ENCODE measurements at regions not wholly inside any gene's neighbourhood (a gene's known extent, or its start where the extent isn't known, plus 50 kb on each side); places are given as distances from the start of the nearest gene placed in this dataset.
"Not testable (repeated sequence)": the region's sequence is repeated elsewhere in the genome, so short reads cannot be mapped to it uniquely, and the experiment has no call there.

GRCh38 chr2:35204881-35205280 is 1150.7 kb upstream of the CRIM1 start:
- CTCF ChIA-PET, result no interaction called here

GRCh38 chr2:35204323-35204722 is 1151.3 kb upstream of the CRIM1 start:
- DNase-seq (no peak), ATAC-seq (ENCODE audit: low read depth) (no peak)
- TF ChIP-seq CTCF (IDR thresholded peaks at IDR 0.05), result no peak
- Mint-ChIP-seq H3K4me3 (no peak overlapping the region), H3K36me3 (ENCODE audit: low read depth) (no peaks in the 10 kb centered on the region), H3K27ac (no peak overlapping the region), H3K4me1 (no peaks in the 10 kb centered on the region), H3K9me3 (peaks cover 7% of the 10 kb centered on the region), H3K27me3 (no peaks in the 10 kb centered on the region)
- ChIA-PET CTCF (no interaction called here), POLR2A (no interaction called here)
- intact Hi-C loops (cut with micrococcal nuclease), result no loop called here

More at GRCh38 chr2:35204881-35205280, 1150.7 kb upstream of the CRIM1 start:
- no peak for ATAC-seq (ENCODE audit: low read depth)
- intact Hi-C loops (cut with micrococcal nuclease), result no loop called here
- Mint-ChIP-seq H3K4me1 (no peaks in the 10 kb centered on the region), H3K9me3 (peaks cover 4% of the 10 kb centered on the region), H3K36me3 (ENCODE audit: low read depth) (no peaks in the 10 kb centered on the region), H3K27me3 (no peaks in the 10 kb centered on the region), H3K4me3 (no peak overlapping the region), H3K27ac (no peak overlapping the region)
- DNase-seq, result no peak
- POLR2A ChIA-PET, result no interaction called here
- TF ChIP-seq CTCF (IDR thresholded peaks at IDR 0.05), result no peak

GRCh38 chr2:35199298-35199697 is 1156.3 kb upstream of the CRIM1 start:
- ATAC-seq (ENCODE audit: low read depth) (no peak), DNase-seq (no peak)
- Mint-ChIP-seq H3K36me3 (ENCODE audit: low read depth) (no peaks in the 10 kb centered on the region), H3K27ac (no peak overlapping the region), H3K9me3 (peaks cover 7% of the 10 kb centered on the region), H3K27me3 (no peaks in the 10 kb centered on the region), H3K4me3 (no peak overlapping the region), H3K4me1 (no peaks in the 10 kb centered on the region)
- CTCF ChIA-PET, result no interaction called here
- POLR2A ChIA-PET, result no interaction called here
- TF ChIP-seq CTCF (IDR thresholded peaks at IDR 0.05), result no peak
- intact Hi-C loops (cut with micrococcal nuclease), result no loop called here

GRCh38 chr2:35185861-35186412 is 1169.6 kb upstream of the CRIM1 start:
- ATAC-seq (ENCODE audit: low read depth), result no peak
- no peak for TF ChIP-seq CTCF (IDR thresholded peaks at IDR 0.05)
- no peak overlapping the region for H3K27ac Mint-ChIP-seq
- H3K4me3 Mint-ChIP-seq, result no peak overlapping the region
- intact Hi-C loops (cut with micrococcal nuclease), result no loop called here
- H3K27me3 Mint-ChIP-seq, result no peaks in the 10 kb centered on the region
- no peaks in the 10 kb centered on the region for H3K36me3 Mint-ChIP-seq (ENCODE audit: low read depth)
- peaks cover 3% of the 10 kb centered on the region for H3K9me3 Mint-ChIP-seq
- H3K4me1 Mint-ChIP-seq, result no peaks in the 10 kb centered on the region
- CTCF ChIA-PET, result no interaction called here
- POLR2A ChIA-PET, result no interaction called here
- DNase-seq, result no peak

GRCh38 chr2:35184471-35184870 is 1171.1 kb upstream of the CRIM1 start:
- ChIA-PET CTCF (no interaction called here), POLR2A (no interaction called here)
- Mint-ChIP-seq H3K4me1 (no peaks in the 10 kb centered on the region), H3K36me3 (ENCODE audit: low read depth) (no peaks in the 10 kb centered on the region), H3K4me3 (no peak overlapping the region), H3K27ac (no peak overlapping the region), H3K27me3 (no peaks in the 10 kb centered on the region), H3K9me3 (peaks cover 3% of the 10 kb centered on the region)
- no peak for TF ChIP-seq CTCF (IDR thresholded peaks at IDR 0.05)
- ATAC-seq (ENCODE audit: low read depth) (no peak), DNase-seq (no peak)
- intact Hi-C loops (cut with micrococcal nuclease), result no loop called here

GRCh38 chr2:35176726-35177125 is 1178.9 kb upstream of the CRIM1 start:
- H3K4me3 Mint-ChIP-seq; H3K36me3 Mint-ChIP-seq (ENCODE audit: low read depth); H3K9me3 Mint-ChIP-seq; ATAC-seq (ENCODE audit: low read depth); intact Hi-C loops (cut with micrococcal nuclease); POLR2A ChIA-PET; CTCF ChIA-PET; DNase-seq; H3K4me1 Mint-ChIP-seq; H3K27ac Mint-ChIP-seq; H3K27me3 Mint-ChIP-seq: not testable (repeated sequence)

All from activated B cell treated with CpG ODN at 0.5 μM for 24 hours (primary cell).